ENCODE measurements at regions not wholly inside any gene's neighbourhood (a gene's known extent, or its start where the extent isn't known, plus 50 kb on each side); places are given as distances from the start of the nearest gene placed in this dataset.
A peak's percentile ranks its signal among the peaks of the same experiment; 100 is the strongest.

- no peaks in the 10 kb centered on the region for H3K36me3 ChIP-seq
- no peaks in the 10 kb centered on the region for H3K4me1 ChIP-seq
- no peak overlapping the region for H3K4me3 ChIP-seq
- DNase-seq = no peak
- H3K27me3 ChIP-seq = no peaks in the 10 kb centered on the region
- intact Hi-C loops (cut with DNase I) = no loop called here
- ATAC-seq = no peak
- no peak overlapping the region for H3K27ac ChIP-seq
- TF ChIP-seq CTCF (IDR thresholded peaks at IDR 0.05) = no peak
- H3K9me3 ChIP-seq = no peaks in the 10 kb centered on the region
Observed at GRCh38 chr2:153071090-153071489, 352.7 kb downstream of the ARL6IP6 start.

DNA sequence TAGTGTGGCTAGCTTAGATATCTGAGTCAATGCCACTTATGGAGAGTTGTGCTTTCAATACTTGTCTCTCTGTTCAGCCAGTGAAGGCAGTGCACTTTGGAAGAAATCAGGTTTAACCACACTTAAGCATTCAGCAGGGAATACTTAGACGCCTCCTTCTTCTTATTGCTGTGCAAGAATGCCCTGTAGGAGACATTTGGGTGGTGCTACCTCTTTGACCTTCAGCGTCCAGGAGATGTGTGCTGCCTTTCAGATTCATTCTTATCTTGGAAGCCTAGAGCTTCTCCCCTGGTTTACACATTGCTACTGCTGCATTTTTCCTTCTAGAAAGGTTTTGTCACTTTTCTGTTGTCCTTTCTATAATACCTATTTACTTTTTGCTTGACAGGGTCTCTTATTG is 350.5 kb downstream of the ARL6IP6 start:
- no peaks in the 10 kb centered on the region for H3K27me3 ChIP-seq
- no peak for TF ChIP-seq CTCF (IDR thresholded peaks at IDR 0.05)
- H3K36me3 ChIP-seq = no peaks in the 10 kb centered on the region
- no peak overlapping the region for H3K4me3 ChIP-seq
- no peaks in the 10 kb centered on the region for H3K4me1 ChIP-seq
- H3K27ac ChIP-seq = no peak overlapping the region
- ATAC-seq (no peak), DNase-seq (no peak)
- no peaks in the 10 kb centered on the region for H3K9me3 ChIP-seq
- intact Hi-C loops (cut with DNase I) = no loop called here

DNA sequence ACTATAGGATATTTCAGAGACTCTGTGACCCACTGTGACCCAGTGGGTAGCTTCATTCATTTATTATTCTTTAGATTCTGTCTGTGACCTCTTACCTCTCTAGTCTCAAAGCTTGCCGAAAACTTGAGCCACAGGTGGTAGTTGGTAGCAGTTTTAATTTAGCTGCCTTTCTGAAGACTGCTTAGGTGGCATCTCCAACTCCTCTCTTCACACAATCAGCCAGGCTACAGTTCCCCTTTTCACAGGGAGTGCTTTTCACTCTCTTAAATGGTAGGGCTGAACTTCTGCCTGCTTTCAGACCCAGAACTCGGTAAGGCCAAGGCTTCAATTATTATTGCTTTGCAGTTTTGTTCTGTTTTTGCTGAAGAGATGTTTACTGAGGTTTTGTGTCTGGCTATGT is 349.6 kb downstream of the ARL6IP6 start:
- Histone ChIP-seq H3K4me1 (no peaks in the 10 kb centered on the region), H3K36me3 (no peaks in the 10 kb centered on the region), H3K27ac (no peak overlapping the region), H3K27me3 (no peaks in the 10 kb centered on the region), H3K4me3 (no peak overlapping the region), H3K9me3 (no peaks in the 10 kb centered on the region)
- intact Hi-C loops (cut with DNase I) = no loop called here
- ATAC-seq (no peak), DNase-seq (no peak)
- no peak for TF ChIP-seq CTCF (IDR thresholded peaks at IDR 0.05)

- no peak for TF ChIP-seq CTCF (IDR thresholded peaks at IDR 0.05)
- intact Hi-C loops (cut with DNase I) = no loop called here
- H3K27ac ChIP-seq = no peak overlapping the region
- DNase-seq (no peak), ATAC-seq (peak; percentile 78)
- no peak overlapping the region for H3K4me3 ChIP-seq
- H3K4me1 ChIP-seq = no peaks in the 10 kb centered on the region
- no peaks in the 10 kb centered on the region for H3K27me3 ChIP-seq
- no peaks in the 10 kb centered on the region for H3K36me3 ChIP-seq
- H3K9me3 ChIP-seq = no peaks in the 10 kb centered on the region
Observed at GRCh38 chr2:153059338-153060052, 341.1 kb downstream of the ARL6IP6 start.

DNA sequence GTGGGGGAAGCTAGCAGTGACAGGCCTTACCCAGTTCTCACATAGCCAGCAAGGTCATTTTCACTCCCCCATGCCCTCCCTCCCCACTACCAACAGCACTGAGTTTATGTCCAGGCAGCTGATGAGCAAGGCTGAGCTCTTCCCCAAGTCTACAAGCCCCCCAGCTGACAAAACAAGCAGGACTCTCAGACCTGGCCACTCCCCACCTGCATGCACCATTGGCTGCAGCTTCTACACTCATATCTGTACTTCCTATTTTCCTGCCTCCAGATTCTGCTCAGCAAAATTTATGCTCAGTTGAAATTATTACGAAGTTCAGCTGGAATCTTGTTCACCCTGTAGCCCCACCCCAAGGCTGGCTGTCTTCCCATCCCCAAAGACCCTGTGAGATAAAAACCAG is 339.3 kb downstream of the ARL6IP6 start:
- Histone ChIP-seq H3K36me3 (no peaks in the 10 kb centered on the region), H3K4me1 (no peaks in the 10 kb centered on the region), H3K27ac (no peak overlapping the region), H3K27me3 (no peaks in the 10 kb centered on the region), H3K9me3 (no peaks in the 10 kb centered on the region), H3K4me3 (no peak overlapping the region)
- no peak for TF ChIP-seq CTCF (IDR thresholded peaks at IDR 0.05)
- DNase-seq = no peak
- intact Hi-C loops (cut with DNase I) = no loop called here
- no peak for ATAC-seq
